ENCODE measurements at regions not wholly inside any gene's neighbourhood (a gene's known extent, or its start where the extent isn't known, plus 50 kb on each side); places are given as distances from the start of the nearest gene placed in this dataset.

GRCh38 chr4:19722404-19722803 is 529.3 kb upstream of the SLIT2 start:
- no peak for DNase-seq (ENCODE audit: low read depth, low spot score)

- DNase-seq (ENCODE audit: low read depth, low spot score), result no peak
Observed at GRCh38 chr4:19721587-19721986, 530.1 kb upstream of the SLIT2 start.

- no peak for DNase-seq (ENCODE audit: low read depth, low spot score)
Observed at GRCh38 chr4:19720610-19721009, 531.1 kb upstream of the SLIT2 start.

GRCh38 chr4:19720190-19720589 is 531.5 kb upstream of the SLIT2 start:
- DNase-seq (ENCODE audit: low read depth, low spot score), result no peak

- DNase-seq (ENCODE audit: low read depth, low spot score), result no peak
Observed at GRCh38 chr4:19711871-19712270, 539.8 kb upstream of the SLIT2 start.

- DNase-seq (ENCODE audit: low read depth, low spot score), result no peak
Observed at GRCh38 chr4:19707876-19708275, 543.8 kb upstream of the SLIT2 start.

GRCh38 chr4:19703391-19703790 is 548.3 kb upstream of the SLIT2 start:
- no peak for DNase-seq (ENCODE audit: low read depth, low spot score)

- no peak for DNase-seq (ENCODE audit: low read depth, low spot score)
Observed at GRCh38 chr4:19700992-19701391, 550.7 kb upstream of the SLIT2 start.

GRCh38 chr4:19698961-19699360 is 552.7 kb upstream of the SLIT2 start:
- no peak for DNase-seq (ENCODE audit: low read depth, low spot score)

GRCh38 chr4:19694812-19695211 is 556.9 kb upstream of the SLIT2 start:
- no peak for DNase-seq (ENCODE audit: low read depth, low spot score)

- no peak for DNase-seq (ENCODE audit: low read depth, low spot score)
Observed at GRCh38 chr4:19693936-19694570, 557.7 kb upstream of the SLIT2 start.

GRCh38 chr4:19689511-19689910 is 562.2 kb upstream of the SLIT2 start:
- no peak for DNase-seq (ENCODE audit: low read depth, low spot score)

- DNase-seq (ENCODE audit: low read depth, low spot score), result no peak
Observed at GRCh38 chr4:19686456-19686855, 565.2 kb upstream of the SLIT2 start.

GRCh38 chr4:19684084-19684483 is 567.6 kb upstream of the SLIT2 start:
- DNase-seq (ENCODE audit: low read depth, low spot score), result no peak

GRCh38 chr4:19683426-19683825 is 568.3 kb upstream of the SLIT2 start:
- no peak for DNase-seq (ENCODE audit: low read depth, low spot score)

GRCh38 chr4:19677211-19677610 is 574.5 kb upstream of the SLIT2 start:
- DNase-seq (ENCODE audit: low read depth, low spot score), result no peak

GRCh38 chr4:19675172-19675811 is 576.4 kb upstream of the SLIT2 start:
- no peak for DNase-seq (ENCODE audit: low read depth, low spot score)

- DNase-seq (ENCODE audit: low read depth, low spot score), result no peak
Observed at GRCh38 chr4:19659101-19659500, 592.6 kb upstream of the SLIT2 start.

- DNase-seq (ENCODE audit: low read depth, low spot score), result no peak
Observed at GRCh38 chr4:19657856-19658255, 593.8 kb upstream of the SLIT2 start.

GRCh38 chr4:19655666-19656065 is 596.0 kb upstream of the SLIT2 start:
- no peak for DNase-seq (ENCODE audit: low read depth, low spot score)

- peak; percentile 6 for DNase-seq (ENCODE audit: low read depth, low spot score)
Observed at GRCh38 chr4:19650903-19651864, 600.5 kb upstream of the SLIT2 start.

GRCh38 chr4:19645589-19645988 is 606.1 kb upstream of the SLIT2 start:
- DNase-seq (ENCODE audit: low read depth, low spot score), result no peak

GRCh38 chr4:19636451-19636850 is 615.3 kb upstream of the SLIT2 start:
- no peak for DNase-seq (ENCODE audit: low read depth, low spot score)

All from smooth muscle cell of the brain vasculature (primary cell).